Endothelial cell (in vitro differentiated cells): ENCODE measurements at regions not wholly inside any gene's neighbourhood (a gene's known extent, or its start where the extent isn't known, plus 50 kb on each side); places are given as distances from the start of the nearest gene placed in this dataset.
A peak's percentile ranks its signal among the peaks of the same experiment; 100 is the strongest.

Source experiments
- DNase-seq: peaks from one replicate; pipeline ENCODE4 v3.0.0; 2021; ENCODE audit warnings: low spot score
- H3K27ac Mint-ChIP-seq: one replicate; pipeline ENCODE4 v1.8.0; 2021; ENCODE audit warnings: mixed read lengths, inconsistent platforms; ENCODE audit not compliant: unreplicated experiment
- H3K27me3 Mint-ChIP-seq: one replicate; pipeline ENCODE4 v1.8.0; 2021; ENCODE audit warnings: mild to moderate bottlenecking, moderate library complexity, mixed read lengths, inconsistent platforms; ENCODE audit not compliant: unreplicated experiment
- H3K36me3 Mint-ChIP-seq: one replicate; pipeline ENCODE4 v1.8.0; 2021; ENCODE audit warnings: mild to moderate bottlenecking, low read depth, mixed read lengths, inconsistent platforms; ENCODE audit not compliant: unreplicated experiment
- H3K4me1 Mint-ChIP-seq: one replicate; pipeline ENCODE4 v1.8.0; 2021; ENCODE audit warnings: mild to moderate bottlenecking, mixed read lengths, inconsistent platforms; ENCODE audit not compliant: unreplicated experiment
- H3K4me3 Mint-ChIP-seq: one replicate; pipeline ENCODE4 v1.8.0; 2021; ENCODE audit warnings: mild to moderate bottlenecking, mixed read lengths, inconsistent platforms; ENCODE audit not compliant: unreplicated experiment
- H3K9me3 Mint-ChIP-seq: one replicate; pipeline ENCODE4 v1.8.0; 2021; ENCODE audit warnings: mixed read lengths, inconsistent platforms; ENCODE audit not compliant: unreplicated experiment
- TF ChIP-seq, protein P1 (sequence below): fragments of 200-600 bp; sonication (generic); IDR thresholded peaks from one replicate; pipeline ENCODE4 v1.5.0; 2021; ENCODE audit warnings: antibody characterized with exemption; ENCODE audit not compliant: unreplicated experiment

DNA sequence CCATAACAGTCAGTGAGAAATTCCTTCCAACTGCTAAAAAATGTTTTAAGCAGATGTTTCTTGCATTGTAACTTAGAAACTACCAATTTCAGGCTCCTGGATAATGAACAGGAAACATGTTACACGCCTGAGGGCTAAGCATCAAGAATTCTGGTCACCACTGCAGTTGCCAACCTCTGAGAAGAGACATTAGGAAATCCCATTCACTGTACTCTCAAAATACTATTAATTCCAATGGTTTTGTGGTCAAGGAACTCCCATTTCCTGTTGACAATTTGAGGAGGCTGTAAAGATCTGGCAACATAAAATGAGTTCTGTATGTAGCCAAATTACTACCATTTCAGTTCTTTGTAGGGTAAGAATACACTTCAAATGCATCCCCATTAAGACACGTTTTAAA is 456.0 kb upstream of the MEF2C start:
- TF ChIP-seq, protein P1, sequence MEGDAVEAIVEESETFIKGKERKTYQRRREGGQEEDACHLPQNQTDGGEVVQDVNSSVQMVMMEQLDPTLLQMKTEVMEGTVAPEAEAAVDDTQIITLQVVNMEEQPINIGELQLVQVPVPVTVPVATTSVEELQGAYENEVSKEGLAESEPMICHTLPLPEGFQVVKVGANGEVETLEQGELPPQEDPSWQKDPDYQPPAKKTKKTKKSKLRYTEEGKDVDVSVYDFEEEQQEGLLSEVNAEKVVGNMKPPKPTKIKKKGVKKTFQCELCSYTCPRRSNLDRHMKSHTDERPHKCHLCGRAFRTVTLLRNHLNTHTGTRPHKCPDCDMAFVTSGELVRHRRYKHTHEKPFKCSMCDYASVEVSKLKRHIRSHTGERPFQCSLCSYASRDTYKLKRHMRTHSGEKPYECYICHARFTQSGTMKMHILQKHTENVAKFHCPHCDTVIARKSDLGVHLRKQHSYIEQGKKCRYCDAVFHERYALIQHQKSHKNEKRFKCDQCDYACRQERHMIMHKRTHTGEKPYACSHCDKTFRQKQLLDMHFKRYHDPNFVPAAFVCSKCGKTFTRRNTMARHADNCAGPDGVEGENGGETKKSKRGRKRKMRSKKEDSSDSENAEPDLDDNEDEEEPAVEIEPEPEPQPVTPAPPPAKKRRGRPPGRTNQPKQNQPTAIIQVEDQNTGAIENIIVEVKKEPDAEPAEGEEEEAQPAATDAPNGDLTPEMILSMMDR, result no peak
- Mint-ChIP-seq H3K9me3 (no peaks in the 10 kb centered on the region), H3K27me3 (no peaks in the 10 kb centered on the region), H3K27ac (no peak overlapping the region), H3K4me3 (no peak overlapping the region), H3K36me3 (no peaks in the 10 kb centered on the region), H3K4me1 (peaks cover 6% of the 10 kb centered on the region)
- no peak for DNase-seq

GRCh38 chr5:89336111-89336510 is 453.1 kb upstream of the MEF2C start:
- no peak for DNase-seq
- H3K27ac Mint-ChIP-seq, result no peak overlapping the region
- TF ChIP-seq, protein P1, result no peak
- no peaks in the 10 kb centered on the region for H3K36me3 Mint-ChIP-seq
- no peaks in the 10 kb centered on the region for H3K27me3 Mint-ChIP-seq
- H3K9me3 Mint-ChIP-seq, result no peaks in the 10 kb centered on the region
- no peak overlapping the region for H3K4me3 Mint-ChIP-seq
- H3K4me1 Mint-ChIP-seq, result peaks cover 13% of the 10 kb centered on the region

- Mint-ChIP-seq H3K4me1 (peaks cover 10% of the 10 kb centered on the region), H3K27ac (no peak overlapping the region), H3K4me3 (no peak overlapping the region), H3K36me3 (no peaks in the 10 kb centered on the region), H3K9me3 (no peaks in the 10 kb centered on the region), H3K27me3 (no peaks in the 10 kb centered on the region)
- TF ChIP-seq, protein P1, result no peak
- no peak for DNase-seq
These were observed 447.2 kb upstream of the MEF2C start for GRCh38 chr5:89330140-89330539.

GRCh38 chr5:89327608-89328007 is 444.6 kb upstream of the MEF2C start:
- Mint-ChIP-seq H3K4me3 (no peak overlapping the region), H3K27me3 (no peaks in the 10 kb centered on the region), H3K4me1 (peaks cover 21% of the 10 kb centered on the region), H3K36me3 (no peaks in the 10 kb centered on the region), H3K27ac (no peak overlapping the region), H3K9me3 (no peaks in the 10 kb centered on the region)
- TF ChIP-seq, protein P1, result no peak
- no peak for DNase-seq

GRCh38 chr5:89324990-89325389 is 442.0 kb upstream of the MEF2C start:
- Mint-ChIP-seq H3K27me3 (no peaks in the 10 kb centered on the region), H3K4me1 (peaks cover 23% of the 10 kb centered on the region)

More at GRCh38 chr5:89324990-89325389, 442.0 kb upstream of the MEF2C start:
- TF ChIP-seq, protein P1, result no peak
- Mint-ChIP-seq H3K9me3 (no peaks in the 10 kb centered on the region), H3K4me3 (no peak overlapping the region), H3K36me3 (no peaks in the 10 kb centered on the region), H3K27ac (peak overlapping the region; percentile 68)
- DNase-seq, result no peak
